ENCODE measurements at regions not wholly inside any gene's neighbourhood (a gene's known extent, or its start where the extent isn't known, plus 50 kb on each side); places are given as distances from the start of the nearest gene placed in this dataset.

DNA sequence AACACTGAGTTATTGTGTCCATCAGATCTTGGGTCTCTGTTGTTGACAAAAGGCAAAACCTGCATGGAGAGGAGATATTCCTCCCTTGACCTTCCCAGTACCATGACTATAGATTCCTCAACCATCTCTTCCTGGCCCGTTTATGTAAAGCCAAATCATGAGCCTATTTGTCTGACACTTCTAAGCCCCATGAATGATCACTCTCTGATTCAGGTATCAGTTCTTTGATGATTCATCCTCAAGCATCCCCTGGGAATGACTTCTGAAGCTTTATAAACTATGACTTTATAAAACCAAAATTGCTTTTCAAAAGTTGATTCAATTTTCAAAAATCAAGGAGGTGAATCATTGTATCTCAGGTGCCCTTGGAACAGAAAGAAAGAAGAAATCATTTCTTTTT is 78.7 kb upstream of the LOC128125822 start:
- no peak overlapping the region for H2AFZ ChIP-seq (ENCODE audit: low read length)
- DNase-seq (ENCODE audit: low read depth in 2 of 2) = no peak
- H3K27ac ChIP-seq (ENCODE audit: insufficient read depth, low read length) = no peak overlapping the region
- H3K36me3 ChIP-seq (ENCODE audit: control insufficient read depth, insufficient read depth, low read length) = no peaks in the 10 kb centered on the region
- no peak overlapping the region for H3K4me3 ChIP-seq (replicated peaks in 1 of 4; ENCODE audit: control extremely low read depth in 1 of 4, insufficient read depth in 1 of 4, low read depth in 3 of 4, low read length in 4 of 4)
- no peaks in the 10 kb centered on the region for H3K79me2 ChIP-seq (ENCODE audit: control insufficient read depth, insufficient read depth, low read length)
- no peaks in the 10 kb centered on the region for H3K27me3 ChIP-seq (ENCODE audit: control insufficient read depth, insufficient read depth, low read length)
- H3K9ac ChIP-seq (ENCODE audit: insufficient read depth, low read length) = no peak overlapping the region
- no peaks in the 10 kb centered on the region for H3K4me1 ChIP-seq (ENCODE audit: control insufficient read depth, extremely low read depth, insufficient read depth, low read length)
- H3K4me2 ChIP-seq (ENCODE audit: extremely low read depth, insufficient read depth, low read length) = no peak overlapping the region
- TF ChIP-seq EZH2 (IDR thresholded peaks at IDR 0.05; ENCODE audit: low read length, missing control alignments) = no peak
- TF ChIP-seq, protein P1, sequence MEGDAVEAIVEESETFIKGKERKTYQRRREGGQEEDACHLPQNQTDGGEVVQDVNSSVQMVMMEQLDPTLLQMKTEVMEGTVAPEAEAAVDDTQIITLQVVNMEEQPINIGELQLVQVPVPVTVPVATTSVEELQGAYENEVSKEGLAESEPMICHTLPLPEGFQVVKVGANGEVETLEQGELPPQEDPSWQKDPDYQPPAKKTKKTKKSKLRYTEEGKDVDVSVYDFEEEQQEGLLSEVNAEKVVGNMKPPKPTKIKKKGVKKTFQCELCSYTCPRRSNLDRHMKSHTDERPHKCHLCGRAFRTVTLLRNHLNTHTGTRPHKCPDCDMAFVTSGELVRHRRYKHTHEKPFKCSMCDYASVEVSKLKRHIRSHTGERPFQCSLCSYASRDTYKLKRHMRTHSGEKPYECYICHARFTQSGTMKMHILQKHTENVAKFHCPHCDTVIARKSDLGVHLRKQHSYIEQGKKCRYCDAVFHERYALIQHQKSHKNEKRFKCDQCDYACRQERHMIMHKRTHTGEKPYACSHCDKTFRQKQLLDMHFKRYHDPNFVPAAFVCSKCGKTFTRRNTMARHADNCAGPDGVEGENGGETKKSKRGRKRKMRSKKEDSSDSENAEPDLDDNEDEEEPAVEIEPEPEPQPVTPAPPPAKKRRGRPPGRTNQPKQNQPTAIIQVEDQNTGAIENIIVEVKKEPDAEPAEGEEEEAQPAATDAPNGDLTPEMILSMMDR (conservative IDR thresholded peaks at IDR 0.05 in 1 of 2, IDR thresholded peaks at IDR 0.05 in 1 of 2; ENCODE audit: low read depth in 1 of 2, low read length in 2 of 2) = no peak
- H3K9me3 ChIP-seq (ENCODE audit: control insufficient read depth, insufficient read depth, low read depth, low read length) = no peaks in the 10 kb centered on the region
- no peaks in the 10 kb centered on the region for H4K20me1 ChIP-seq (ENCODE audit: control insufficient read depth, extremely low read depth, insufficient read depth, low read length)

DNA sequence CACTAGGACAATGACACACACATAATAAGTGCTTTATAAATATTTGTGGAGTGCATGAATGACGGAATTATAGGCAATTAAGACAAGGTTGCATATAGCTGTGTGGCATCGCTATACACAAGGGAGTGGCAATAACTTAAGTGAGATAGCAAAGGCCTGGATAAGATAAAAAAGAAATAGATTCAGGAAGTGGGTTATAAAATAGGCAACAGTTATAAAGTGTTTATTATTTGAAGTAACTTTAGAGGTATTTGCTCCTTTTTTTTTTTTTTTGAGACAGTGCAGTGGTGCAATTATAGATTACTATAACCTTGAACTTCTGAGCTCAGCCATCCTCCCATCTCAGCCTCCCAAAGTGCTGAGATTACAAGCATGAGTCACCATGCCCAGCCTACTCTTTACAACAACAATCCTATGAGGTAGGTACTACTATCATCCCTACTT is 75.9 kb upstream of the LOC128125822 start:
- Histone ChIP-seq H3K9ac (ENCODE audit: insufficient read depth, low read length) (no peak overlapping the region), H3K4me1 (ENCODE audit: control insufficient read depth, extremely low read depth, insufficient read depth, low read length) (no peaks in the 10 kb centered on the region), H3K4me2 (ENCODE audit: extremely low read depth, insufficient read depth, low read length) (no peak overlapping the region), H2AFZ (ENCODE audit: low read length) (no peak overlapping the region), H3K4me3 (replicated peaks in 1 of 4; ENCODE audit: control extremely low read depth in 1 of 4, insufficient read depth in 1 of 4, low read depth in 3 of 4, low read length in 4 of 4) (no peak overlapping the region), H3K9me3 (ENCODE audit: control insufficient read depth, insufficient read depth, low read depth, low read length) (no peaks in the 10 kb centered on the region), H3K27ac (ENCODE audit: insufficient read depth, low read length) (no peak overlapping the region), H3K79me2 (ENCODE audit: control insufficient read depth, insufficient read depth, low read length) (no peaks in the 10 kb centered on the region), H4K20me1 (ENCODE audit: control insufficient read depth, extremely low read depth, insufficient read depth, low read length) (no peaks in the 10 kb centered on the region), H3K36me3 (ENCODE audit: control insufficient read depth, insufficient read depth, low read length) (no peaks in the 10 kb centered on the region), H3K27me3 (ENCODE audit: control insufficient read depth, insufficient read depth, low read length) (no peaks in the 10 kb centered on the region)
- DNase-seq (ENCODE audit: low read depth in 2 of 2) = no peak
- TF ChIP-seq, protein P1 (conservative IDR thresholded peaks at IDR 0.05 in 1 of 2, IDR thresholded peaks at IDR 0.05 in 1 of 2; ENCODE audit: low read depth in 1 of 2, low read length in 2 of 2) = no peak
- TF ChIP-seq EZH2 (IDR thresholded peaks at IDR 0.05; ENCODE audit: low read length, missing control alignments) = no peak

DNA sequence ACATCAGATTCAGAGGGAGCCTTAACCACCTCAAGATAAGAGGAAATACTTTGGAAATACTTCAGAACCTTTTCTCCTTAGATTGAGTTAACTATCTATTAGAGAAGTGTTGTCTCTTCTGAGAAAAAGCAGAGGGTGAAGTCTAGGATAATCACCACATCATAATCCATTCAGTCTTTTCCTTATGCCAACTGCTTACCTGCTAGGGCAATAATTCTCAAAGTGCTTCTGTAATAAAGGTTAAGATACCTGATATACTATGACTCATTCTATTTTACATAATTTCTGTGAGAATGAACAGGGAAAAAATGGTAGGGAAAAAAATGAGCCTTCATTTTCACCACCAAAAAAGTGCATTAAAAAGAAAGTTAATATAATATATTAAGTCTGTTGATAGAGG is 70.1 kb upstream of the LOC128125822 start:
- no peak overlapping the region for H3K4me2 ChIP-seq (ENCODE audit: extremely low read depth, insufficient read depth, low read length)
- TF ChIP-seq, protein P1 (conservative IDR thresholded peaks at IDR 0.05 in 1 of 2, IDR thresholded peaks at IDR 0.05 in 1 of 2; ENCODE audit: low read depth in 1 of 2, low read length in 2 of 2) = no peak
- no peak for TF ChIP-seq EZH2 (IDR thresholded peaks at IDR 0.05; ENCODE audit: low read length, missing control alignments)
- no peaks in the 10 kb centered on the region for H3K27me3 ChIP-seq (ENCODE audit: control insufficient read depth, insufficient read depth, low read length)
- H2AFZ ChIP-seq (ENCODE audit: low read length) = no peak overlapping the region
- no peaks in the 10 kb centered on the region for H3K79me2 ChIP-seq (ENCODE audit: control insufficient read depth, insufficient read depth, low read length)
- no peak for DNase-seq (ENCODE audit: low read depth in 2 of 2)
- no peaks in the 10 kb centered on the region for H3K4me1 ChIP-seq (ENCODE audit: control insufficient read depth, extremely low read depth, insufficient read depth, low read length)
- H3K4me3 ChIP-seq (replicated peaks in 1 of 4; ENCODE audit: control extremely low read depth in 1 of 4, insufficient read depth in 1 of 4, low read depth in 3 of 4, low read length in 4 of 4) = no peak overlapping the region
- no peak overlapping the region for H3K27ac ChIP-seq (ENCODE audit: insufficient read depth, low read length)
- H3K9me3 ChIP-seq (ENCODE audit: control insufficient read depth, insufficient read depth, low read depth, low read length) = no peaks in the 10 kb centered on the region
- H3K9ac ChIP-seq (ENCODE audit: insufficient read depth, low read length) = no peak overlapping the region
- no peaks in the 10 kb centered on the region for H3K36me3 ChIP-seq (ENCODE audit: control insufficient read depth, insufficient read depth, low read length)
- no peaks in the 10 kb centered on the region for H4K20me1 ChIP-seq (ENCODE audit: control insufficient read depth, extremely low read depth, insufficient read depth, low read length)
